ENCODE measurements at regions not wholly inside any gene's neighbourhood (a gene's known extent, or its start where the extent isn't known, plus 50 kb on each side); places are given as distances from the start of the nearest gene placed in this dataset.

GRCh38 chr4:137609718-137610430 lies 77.6 kb upstream of the PCDH18 start:
- Mint-ChIP-seq H3K4me3 (no peak overlapping the region), H3K36me3 (ENCODE audit: low read depth) (no peaks in the 10 kb centered on the region), H3K27ac (no peak overlapping the region), H3K27me3 (ENCODE audit: low read depth) (no peaks in the 10 kb centered on the region), H3K4me1 (ENCODE audit: low read depth) (no peaks in the 10 kb centered on the region), H3K9me3 (peaks cover 4% of the 10 kb centered on the region)
- intact Hi-C loops (cut with micrococcal nuclease): no loop called here
- CTCF ChIA-PET: no interaction called here
- DNase-seq: no peak

- no peak overlapping the region for H3K4me3 Mint-ChIP-seq
- H3K27ac Mint-ChIP-seq: no peak overlapping the region
- CTCF ChIA-PET: no interaction called here
- no peaks in the 10 kb centered on the region for H3K4me1 Mint-ChIP-seq (ENCODE audit: low read depth)
- H3K27me3 Mint-ChIP-seq (ENCODE audit: low read depth): no peaks in the 10 kb centered on the region
- H3K36me3 Mint-ChIP-seq (ENCODE audit: low read depth): no peaks in the 10 kb centered on the region
- DNase-seq: no peak
- intact Hi-C loops (cut with micrococcal nuclease): no loop called here
- peaks cover 3% of the 10 kb centered on the region for H3K9me3 Mint-ChIP-seq
Measured at GRCh38 chr4:137608085-137608484, 75.8 kb upstream of the PCDH18 start.

- no peak for DNase-seq
- Mint-ChIP-seq H3K4me3 (no peak overlapping the region), H3K4me1 (ENCODE audit: low read depth) (no peaks in the 10 kb centered on the region), H3K9me3 (no peaks in the 10 kb centered on the region), H3K36me3 (ENCODE audit: low read depth) (no peaks in the 10 kb centered on the region), H3K27ac (no peak overlapping the region), H3K27me3 (ENCODE audit: low read depth) (no peaks in the 10 kb centered on the region)
- intact Hi-C loops (cut with micrococcal nuclease): no loop called here
- CTCF ChIA-PET: no interaction called here
Measured at GRCh38 chr4:137602436-137602835, 70.1 kb upstream of the PCDH18 start.

GRCh38 chr4:137601934-137602333 lies 69.6 kb upstream of the PCDH18 start:
- no peaks in the 10 kb centered on the region for H3K4me1 Mint-ChIP-seq (ENCODE audit: low read depth)
- no peak overlapping the region for H3K27ac Mint-ChIP-seq
- intact Hi-C loops (cut with micrococcal nuclease): no loop called here
- no peak for DNase-seq
- no peaks in the 10 kb centered on the region for H3K9me3 Mint-ChIP-seq
- CTCF ChIA-PET: no interaction called here
- no peaks in the 10 kb centered on the region for H3K36me3 Mint-ChIP-seq (ENCODE audit: low read depth)
- no peak overlapping the region for H3K4me3 Mint-ChIP-seq
- no peaks in the 10 kb centered on the region for H3K27me3 Mint-ChIP-seq (ENCODE audit: low read depth)

- CTCF ChIA-PET: no interaction called here
- Mint-ChIP-seq H3K27me3 (ENCODE audit: low read depth) (no peaks in the 10 kb centered on the region), H3K4me3 (no peak overlapping the region), H3K27ac (no peak overlapping the region), H3K9me3 (no peaks in the 10 kb centered on the region), H3K4me1 (ENCODE audit: low read depth) (no peaks in the 10 kb centered on the region), H3K36me3 (ENCODE audit: low read depth) (no peaks in the 10 kb centered on the region)
- no peak for DNase-seq
- intact Hi-C loops (cut with micrococcal nuclease): no loop called here
Measured at GRCh38 chr4:137599734-137600133, 67.4 kb upstream of the PCDH18 start.

- H3K4me1 Mint-ChIP-seq (ENCODE audit: low read depth): no peaks in the 10 kb centered on the region
- no peaks in the 10 kb centered on the region for H3K36me3 Mint-ChIP-seq (ENCODE audit: low read depth)
- CTCF ChIA-PET: no interaction called here
- no peak overlapping the region for H3K27ac Mint-ChIP-seq
- no peaks in the 10 kb centered on the region for H3K9me3 Mint-ChIP-seq
- H3K4me3 Mint-ChIP-seq: no peak overlapping the region
- H3K27me3 Mint-ChIP-seq (ENCODE audit: low read depth): no peaks in the 10 kb centered on the region
- DNase-seq: no peak
- intact Hi-C loops (cut with micrococcal nuclease): no loop called here
Measured at GRCh38 chr4:137597752-137598430, 65.6 kb upstream of the PCDH18 start.

- Mint-ChIP-seq H3K4me1 (ENCODE audit: low read depth) (no peaks in the 10 kb centered on the region), H3K4me3 (no peak overlapping the region), H3K27ac (no peak overlapping the region), H3K27me3 (ENCODE audit: low read depth) (no peaks in the 10 kb centered on the region), H3K9me3 (peaks cover 2% of the 10 kb centered on the region), H3K36me3 (ENCODE audit: low read depth) (no peaks in the 10 kb centered on the region)
- CTCF ChIA-PET: interaction anchor here (0.6 kb wide), 1 partner anchor 617 kb away, joined by 3 read pairs; no protein-coding TSS in a partner anchor
- intact Hi-C loops (cut with micrococcal nuclease): no loop called here
- no peak for DNase-seq
Measured at GRCh38 chr4:137587796-137588195, 55.5 kb upstream of the PCDH18 start.

GRCh38 chr4:137583671-137584070 lies 51.4 kb upstream of the PCDH18 start:
- Mint-ChIP-seq H3K4me1 (ENCODE audit: low read depth) (no peaks in the 10 kb centered on the region), H3K9me3 (peaks cover 2% of the 10 kb centered on the region), H3K4me3 (no peak overlapping the region), H3K36me3 (ENCODE audit: low read depth) (no peaks in the 10 kb centered on the region), H3K27ac (no peak overlapping the region), H3K27me3 (ENCODE audit: low read depth) (no peaks in the 10 kb centered on the region)
- CTCF ChIA-PET: no interaction called here
- intact Hi-C loops (cut with micrococcal nuclease): no loop called here
- DNase-seq: no peak

Measured in activated naive CD4-positive, alpha-beta T cell treated with anti-CD3 and anti-CD28 coated beads for 36 hours (primary cell).